DND-41 (cell line): ENCODE measurements at regions not wholly inside any gene's neighbourhood (a gene's known extent, or its start where the extent isn't known, plus 50 kb on each side); places are given as distances from the start of the nearest gene placed in this dataset.

ENCODE experiments used
- ATAC-seq: fragments of 200-7000 bp; cut with Tn5 transposase; 3 replicates; pipeline ENCODE4 v1.9.1; 2021; ENCODE audit warnings: low read depth; ENCODE audit not compliant: insufficient read depth
- DNase-seq: peaks from one replicate; pipeline ENCODE4 v3.0.0-alpha.2; 2020
- H2AFZ ChIP-seq: 2 replicates; pipeline ENCODE4 v1.6.0; 2012; ENCODE audit warnings: low read depth, low read length
- H3K27ac ChIP-seq: 2 replicates; pipeline ENCODE4 v1.5.1; 2012; ENCODE audit warnings: low read length, inconsistent platforms
- H3K27me3 ChIP-seq: fragments of 200-600 bp; sonication (generic); 2 replicates; pipeline ENCODE4 v1.6.0; 2012; ENCODE audit warnings: low read length, mild to moderate bottlenecking, inconsistent platforms; ENCODE audit not compliant: insufficient read depth, poor library complexity
- H3K36me3 ChIP-seq: 2 replicates; pipeline ENCODE4 v1.5.1; 2012; ENCODE audit warnings: low read length, inconsistent platforms; ENCODE audit not compliant: insufficient read depth
- H3K4me1 ChIP-seq: 2 replicates; pipeline ENCODE4 v1.5.1; 2012; ENCODE audit warnings: mild to moderate bottlenecking, low read length; ENCODE audit not compliant: insufficient read depth
- H3K4me2 ChIP-seq: 2 replicates; pipeline ENCODE4 v1.6.0; 2012; ENCODE audit warnings: mild to moderate bottlenecking, moderate library complexity, low read length, inconsistent platforms; ENCODE audit not compliant: insufficient read depth
- H3K4me3 ChIP-seq, 2 experiments: fragments of 200-600 bp in 1 of 2; shearing (Covaris generic) in 1 of 2; 2 replicates each; pipeline ENCODE4 v1.5.1; 2012 to 2016; ENCODE audit warnings: inconsistent platforms in 2 of 2, low read length in 2 of 2, mild to moderate bottlenecking in 2 of 2, low read depth in 1 of 2, moderate library complexity in 1 of 2
- H3K79me2 ChIP-seq: 2 replicates; pipeline ENCODE4 v1.6.0; 2012; ENCODE audit warnings: low read length, inconsistent platforms; ENCODE audit not compliant: insufficient read depth
- H3K9ac ChIP-seq: 2 replicates; pipeline ENCODE4 v1.6.0; 2012; ENCODE audit warnings: low read depth, mild to moderate bottlenecking, inconsistent platforms, low read length, moderate library complexity
- H3K9me3 ChIP-seq: 2 replicates; pipeline ENCODE4 v1.5.1; 2012; ENCODE audit warnings: low read length, moderate library complexity, mild to moderate bottlenecking, inconsistent platforms; ENCODE audit not compliant: insufficient read depth, severe bottlenecking
- H4K20me1 ChIP-seq: 2 replicates; pipeline ENCODE4 v1.6.0; 2012; ENCODE audit warnings: low read length; ENCODE audit not compliant: insufficient read depth
- CTCF ChIP-seq: IDR thresholded peaks from 2 replicates; pipeline ENCODE4 v1.5.1; 2012; ENCODE audit warnings: borderline replicate concordance, low read length, moderate library complexity, mild to moderate bottlenecking; ENCODE audit not compliant: poor library complexity, severe bottlenecking; ENCODE audit errors: extremely low read depth
- EZH2 ChIP-seq: IDR thresholded peaks from 3 replicates; pipeline ENCODE4 v1.6.1; 2012; ENCODE audit warnings: borderline replicate concordance, low read depth, mild to moderate bottlenecking, moderate library complexity, low read length, inconsistent platforms; ENCODE audit not compliant: severe bottlenecking

GRCh38 chr1:60762176-60762575 lies 320.2 kb upstream of the NFIA start:
- no peak for ATAC-seq
- no peak for DNase-seq
- TF ChIP-seq EZH2 = no peak
- no peak for TF ChIP-seq CTCF
- H3K79me2 ChIP-seq = no peaks in the 10 kb centered on the region
- no peak overlapping the region for H3K4me2 ChIP-seq
- no peaks in the 10 kb centered on the region for H3K27me3 ChIP-seq
- H4K20me1 ChIP-seq = no peaks in the 10 kb centered on the region
- H3K27ac ChIP-seq = no peak overlapping the region
- H3K36me3 ChIP-seq = no peaks in the 10 kb centered on the region
- H3K4me3 ChIP-seq = no peak overlapping the region
- no peaks in the 10 kb centered on the region for H3K4me1 ChIP-seq
- no peak overlapping the region for H3K9ac ChIP-seq
- H2AFZ ChIP-seq = no peak overlapping the region
- H3K9me3 ChIP-seq = no peaks in the 10 kb centered on the region

- no peak overlapping the region for H2AFZ ChIP-seq
Observed at GRCh38 chr1:60759291-60759690, 323.1 kb upstream of the NFIA start.

GRCh38 chr1:60757485-60757884 lies 324.9 kb upstream of the NFIA start:
- H3K4me1 ChIP-seq = no peaks in the 10 kb centered on the region
- no peaks in the 10 kb centered on the region for H3K9me3 ChIP-seq
- H3K27ac ChIP-seq = no peak overlapping the region
- no peaks in the 10 kb centered on the region for H4K20me1 ChIP-seq
- no peaks in the 10 kb centered on the region for H3K79me2 ChIP-seq
- H3K4me2 ChIP-seq = no peak overlapping the region
- no peaks in the 10 kb centered on the region for H3K36me3 ChIP-seq
- no peaks in the 10 kb centered on the region for H3K27me3 ChIP-seq
- no peak overlapping the region for H3K9ac ChIP-seq
- H3K4me3 ChIP-seq = no peak overlapping the region
- no peak for TF ChIP-seq EZH2
- TF ChIP-seq CTCF = no peak
- H2AFZ ChIP-seq = no peak overlapping the region
- no peak for ATAC-seq
- no peak for DNase-seq

More at GRCh38 chr1:60759291-60759690, 323.1 kb upstream of the NFIA start:
- H3K9me3 ChIP-seq = no peaks in the 10 kb centered on the region
- no peaks in the 10 kb centered on the region for H3K27me3 ChIP-seq
- DNase-seq = no peak
- no peak overlapping the region for H3K9ac ChIP-seq
- no peaks in the 10 kb centered on the region for H3K4me1 ChIP-seq
- H3K4me3 ChIP-seq = no peak overlapping the region
- H3K27ac ChIP-seq = no peak overlapping the region
- no peaks in the 10 kb centered on the region for H3K36me3 ChIP-seq
- H3K79me2 ChIP-seq = no peaks in the 10 kb centered on the region
- ATAC-seq = no peak
- TF ChIP-seq EZH2 (no peak), CTCF (no peak)
- H4K20me1 ChIP-seq = no peaks in the 10 kb centered on the region
- H3K4me2 ChIP-seq = no peak overlapping the region
